Smooth muscle cell (in vitro differentiated cells): ENCODE measurements at regions not wholly inside any gene's neighbourhood (a gene's known extent, or its start where the extent isn't known, plus 50 kb on each side); places are given as distances from the start of the nearest gene placed in this dataset.
A peak's percentile ranks its signal among the peaks of the same experiment; 100 is the strongest.
"Not testable (repeated sequence)": the region's sequence is repeated elsewhere in the genome, so short reads cannot be mapped to it uniquely, and the experiment has no call there.

Experiments used
- DNase-seq: peaks from one replicate; lab custom pipeline; 2025; ENCODE audit not compliant: unreplicated experiment; lab: John Stamatoyannopoulos, UW
- H2AFZ ChIP-seq: fragments of 200-600 bp; sonication (generic); 2 replicates; pipeline ENCODE4 v1.6.0; 2016; ENCODE audit warnings: antibody characterized with exemption, low read depth, mild to moderate bottlenecking
- H3F3A ChIP-seq: fragments of 200-600 bp; sonication (generic); 2 replicates; pipeline ENCODE4 v1.6.0; 2017; ENCODE audit warnings: antibody characterized with exemption, low read depth
- H3K27ac ChIP-seq: fragments of 200-600 bp; sonication (generic); 2 replicates; pipeline ENCODE4 v1.5.1; 2016; ENCODE audit warnings: low read depth, mild to moderate bottlenecking
- H3K27me3 ChIP-seq: fragments of 200-600 bp; sonication (generic); 2 replicates; pipeline ENCODE4 v1.6.1; 2016; ENCODE audit warnings: low read depth, mild to moderate bottlenecking
- H3K36me3 ChIP-seq: fragments of 200-600 bp; sonication (generic); 2 replicates; pipeline ENCODE4 v1.5.1; 2016; ENCODE audit warnings: low read depth
- H3K4me1 ChIP-seq: fragments of 200-600 bp; sonication (generic); 2 replicates; pipeline ENCODE4 v1.5.1; 2016; ENCODE audit warnings: low read depth
- H3K4me2 ChIP-seq: fragments of 200-600 bp; sonication (generic); 2 replicates; pipeline ENCODE4 v1.6.0; 2016; ENCODE audit warnings: mild to moderate bottlenecking
- H3K4me3 ChIP-seq: fragments of 200-600 bp; sonication (generic); 2 replicates; pipeline ENCODE4 v1.5.1; 2016; ENCODE audit warnings: mild to moderate bottlenecking
- H3K79me2 ChIP-seq: fragments of 200-600 bp; sonication (generic); 2 replicates; pipeline ENCODE4 v1.6.0; 2016; ENCODE audit warnings: low read depth, mild to moderate bottlenecking
- H3K9ac ChIP-seq: fragments of 200-600 bp; sonication (generic); 2 replicates; pipeline ENCODE4 v1.6.0; 2016; ENCODE audit warnings: low read depth
- H3K9me3 ChIP-seq: fragments of 200-600 bp; sonication (generic); replicated peaks from 2 replicates; pipeline ENCODE4 v1.5.1; 2016; ENCODE audit warnings: low read depth
- H4K20me1 ChIP-seq: fragments of 200-600 bp; sonication (generic); 2 replicates; pipeline ENCODE4 v1.6.0; 2016; ENCODE audit warnings: low read depth
- WGBS: methylation state at CpG from one replicate; pipeline ENCODE4 v1.1.7; 2016; ENCODE audit warnings: low lambda C conversion rate; 5-methylcytosine and 5-hydroxymethylcytosine counted together

GRCh38 chr9:63342528-63342927, 1942.5 kb downstream of the FOXD4L5 start:
- H3K36me3 ChIP-seq, H3K4me1 ChIP-seq, H3K27ac ChIP-seq, H3K9ac ChIP-seq, H3F3A ChIP-seq, H4K20me1 ChIP-seq, H3K4me3 ChIP-seq, H3K27me3 ChIP-seq, H3K79me2 ChIP-seq, H3K4me2 ChIP-seq, H3K9me3 ChIP-seq, H2AFZ ChIP-seq, DNase-seq: not testable (repeated sequence)
- WGBS = 40% methylated on average over 2 of the region's 4 CpGs

GRCh38 chr9:63337899-63338604, 1947.0 kb downstream of the FOXD4L5 start:
- peak overlapping the region; percentile 69 for H3K27ac ChIP-seq
- H3K9me3 ChIP-seq, H3K4me1 ChIP-seq, H4K20me1 ChIP-seq, H3K4me3 ChIP-seq, H3K9ac ChIP-seq, H3K4me2 ChIP-seq, H3K27me3 ChIP-seq, H2AFZ ChIP-seq, DNase-seq, H3K36me3 ChIP-seq, H3K79me2 ChIP-seq, H3F3A ChIP-seq: not testable (repeated sequence)
- WGBS = 42% methylated on average over 6 of the region's 6 CpGs

GRCh38 chr9:63335286-63335685, 1949.7 kb downstream of the FOXD4L5 start:
- not testable (repeated sequence) for H3K27me3 ChIP-seq, H4K20me1 ChIP-seq, H3K9ac ChIP-seq, H3K4me3 ChIP-seq, H3K4me1 ChIP-seq, H3K36me3 ChIP-seq, H3K79me2 ChIP-seq, H3K9me3 ChIP-seq, H2AFZ ChIP-seq, H3K4me2 ChIP-seq, H3K27ac ChIP-seq, DNase-seq, H3F3A ChIP-seq
- 42% methylated on average over 3 of the region's 3 CpGs for WGBS

- not testable (repeated sequence) for H4K20me1 ChIP-seq, H3F3A ChIP-seq, H3K79me2 ChIP-seq, H3K4me3 ChIP-seq, H3K9ac ChIP-seq, H3K4me1 ChIP-seq, H3K9me3 ChIP-seq, H3K27me3 ChIP-seq, H3K4me2 ChIP-seq, H2AFZ ChIP-seq, H3K36me3 ChIP-seq, H3K27ac ChIP-seq, DNase-seq
- WGBS = 75% methylated on average over 1 of the region's 4 CpGs
These were observed 1950.8 kb downstream of the FOXD4L5 start for GRCh38 chr9:63334187-63334586.

GRCh38 chr9:63333083-63333482, 1951.9 kb downstream of the FOXD4L5 start:
- H3F3A ChIP-seq, H3K4me2 ChIP-seq, H3K4me3 ChIP-seq, DNase-seq, H3K27ac ChIP-seq, H3K27me3 ChIP-seq, H3K79me2 ChIP-seq, H3K36me3 ChIP-seq, H3K4me1 ChIP-seq, H4K20me1 ChIP-seq, H3K9me3 ChIP-seq, H3K9ac ChIP-seq, H2AFZ ChIP-seq: not testable (repeated sequence)
- WGBS = no CpG with 5 or more reads among the region's 3 CpGs

- not testable (repeated sequence) for H3K9me3 ChIP-seq, H3K27me3 ChIP-seq, H3K27ac ChIP-seq, H3K79me2 ChIP-seq, H4K20me1 ChIP-seq, H3K4me1 ChIP-seq, H3F3A ChIP-seq, DNase-seq, H3K4me3 ChIP-seq, H3K9ac ChIP-seq, H3K4me2 ChIP-seq, H3K36me3 ChIP-seq, H2AFZ ChIP-seq
- WGBS = 92% methylated on average over 6 of the region's 6 CpGs
These were observed 1956.7 kb downstream of the FOXD4L5 start for GRCh38 chr9:63328313-63328712.

GRCh38 chr9:63327211-63327610, 1957.8 kb downstream of the FOXD4L5 start:
- not testable (repeated sequence) for H3K9me3 ChIP-seq, H3K4me3 ChIP-seq, H3F3A ChIP-seq, H3K27ac ChIP-seq, H3K27me3 ChIP-seq, H3K4me1 ChIP-seq, H3K36me3 ChIP-seq, H3K9ac ChIP-seq, H4K20me1 ChIP-seq, H3K4me2 ChIP-seq, H2AFZ ChIP-seq, H3K79me2 ChIP-seq, DNase-seq
- WGBS = 68% methylated on average over 3 of the region's 3 CpGs

- H3K4me2 ChIP-seq, H3K27me3 ChIP-seq, H2AFZ ChIP-seq, DNase-seq, H3K4me3 ChIP-seq, H3K36me3 ChIP-seq, H3K79me2 ChIP-seq, H3K9me3 ChIP-seq, H3K27ac ChIP-seq, H3K9ac ChIP-seq, H3K4me1 ChIP-seq, H4K20me1 ChIP-seq, H3F3A ChIP-seq: not testable (repeated sequence)
- 83% methylated on average over 9 of the region's 9 CpGs for WGBS
These were observed 1958.3 kb downstream of the FOXD4L5 start for GRCh38 chr9:63326665-63327064.

GRCh38 chr9:63325696-63326095, 1959.3 kb downstream of the FOXD4L5 start:
- H3K79me2 ChIP-seq, H4K20me1 ChIP-seq, H3K36me3 ChIP-seq, H3K27ac ChIP-seq, H3K27me3 ChIP-seq, H3K9me3 ChIP-seq, H3F3A ChIP-seq, H3K9ac ChIP-seq, H2AFZ ChIP-seq, H3K4me2 ChIP-seq, H3K4me3 ChIP-seq, H3K4me1 ChIP-seq, DNase-seq: not testable (repeated sequence)
- 80% methylated on average over 5 of the region's 5 CpGs for WGBS
